ENCODE measurements at regions not wholly inside any gene's neighbourhood (a gene's known extent, or its start where the extent isn't known, plus 50 kb on each side); places are given as distances from the start of the nearest gene placed in this dataset.

GRCh38 chr7:153514032-153514431, 538.2 kb upstream of the DPP6 start:
- no peak for TF ChIP-seq CTCF (IDR thresholded peaks at IDR 0.05)
- no peak for TF ChIP-seq POLR2A (IDR thresholded peaks at IDR 0.05)

Measured in thyroid gland (tissue), 4 donors.